ENCODE measurements at regions not wholly inside any gene's neighbourhood (a gene's known extent, or its start where the extent isn't known, plus 50 kb on each side); places are given as distances from the start of the nearest gene placed in this dataset.

GRCh38 chr14:71474301-71475265 lies 457.6 kb upstream of the RGS6 start:
- no peak for DNase-seq (ENCODE audit: insufficient read length, low spot score)
- FAIRE-seq = peak; percentile 88

- FAIRE-seq (peak; percentile 93), DNase-seq (ENCODE audit: insufficient read length, low spot score) (no peak)
Observed at GRCh38 chr14:71475916-71476315, 456.3 kb upstream of the RGS6 start.

DNA sequence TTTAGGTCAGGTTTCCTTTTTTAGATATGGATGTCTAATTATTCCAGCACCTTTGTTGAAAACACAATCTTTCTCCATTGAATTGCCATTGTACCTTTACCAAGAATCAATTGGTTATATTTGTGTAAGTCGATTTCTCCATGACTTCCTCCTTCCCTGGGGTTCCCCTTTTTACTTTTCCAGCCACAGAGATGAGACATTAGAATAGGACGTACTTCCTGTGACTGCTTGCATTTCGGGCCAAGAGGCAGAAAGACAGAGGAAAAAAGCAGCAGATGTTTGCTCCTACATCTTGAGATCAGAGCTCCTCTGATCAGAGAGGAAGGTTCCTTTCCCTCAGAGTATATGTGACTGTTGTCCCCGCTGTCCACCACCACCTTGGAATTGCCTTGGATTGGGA lies 453.7 kb upstream of the RGS6 start:
- FAIRE-seq (peak; percentile 74), DNase-seq (ENCODE audit: insufficient read length, low spot score) (no peak)

- no peak for FAIRE-seq
Observed at GRCh38 chr14:71481021-71481654, 451.1 kb upstream of the RGS6 start.

GRCh38 chr14:71482671-71483070 lies 449.6 kb upstream of the RGS6 start:
- FAIRE-seq (peak; percentile 51), DNase-seq (ENCODE audit: insufficient read length, low spot score) (no peak)

More at GRCh38 chr14:71481021-71481654, 451.1 kb upstream of the RGS6 start:
- DNase-seq (ENCODE audit: insufficient read length, low spot score) = no peak

GRCh38 chr14:71483154-71483553 lies 449.1 kb upstream of the RGS6 start:
- FAIRE-seq = peak; percentile 54

DNA sequence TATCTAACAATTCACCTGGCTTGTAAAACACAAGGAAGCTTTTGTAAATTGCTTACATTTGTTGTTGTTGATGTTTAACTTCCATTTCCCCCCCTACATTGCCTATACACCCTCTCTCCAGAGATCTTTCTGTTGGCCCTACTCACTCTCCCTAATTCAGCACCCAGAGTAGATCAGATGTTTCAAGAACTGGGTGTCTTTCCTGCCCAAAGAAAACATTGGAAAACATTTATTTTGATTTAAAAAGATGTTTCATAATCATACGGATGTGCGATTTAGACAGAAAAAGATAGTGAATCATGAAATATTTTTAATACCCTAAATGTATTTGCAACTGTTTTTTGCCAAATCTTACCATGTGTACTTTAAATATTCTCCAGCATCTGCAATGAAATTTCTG lies 446.4 kb upstream of the RGS6 start:
- FAIRE-seq (peak; percentile 62), DNase-seq (ENCODE audit: insufficient read length, low spot score) (no peak)

More at GRCh38 chr14:71483154-71483553, 449.1 kb upstream of the RGS6 start:
- DNase-seq (ENCODE audit: insufficient read length, low spot score) = no peak

- FAIRE-seq = no peak
- DNase-seq (ENCODE audit: insufficient read length, low spot score) = no peak
Observed at GRCh38 chr14:71486279-71486678, 445.9 kb upstream of the RGS6 start.

DNA sequence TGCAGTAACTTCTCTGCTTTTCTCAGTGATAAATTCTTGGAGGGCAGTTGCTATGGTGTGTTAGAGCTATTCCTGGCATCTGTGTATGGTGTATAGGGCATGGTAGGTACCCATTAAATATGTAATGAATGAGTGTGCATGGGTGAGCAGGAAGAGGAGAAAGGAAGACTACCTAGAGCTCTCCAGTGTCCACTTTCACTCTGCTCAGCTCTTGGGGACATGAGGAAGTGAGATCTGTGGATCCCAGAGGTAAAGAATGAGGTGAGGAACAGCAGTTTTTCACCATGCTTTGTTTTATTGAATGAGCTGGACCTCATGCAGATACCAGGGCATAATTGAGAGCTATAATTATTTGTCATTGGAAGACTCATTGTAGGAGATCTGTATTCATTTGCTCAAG lies 444.8 kb upstream of the RGS6 start:
- DNase-seq (ENCODE audit: insufficient read length, low spot score) (no peak), FAIRE-seq (peak; percentile 92)

DNA sequence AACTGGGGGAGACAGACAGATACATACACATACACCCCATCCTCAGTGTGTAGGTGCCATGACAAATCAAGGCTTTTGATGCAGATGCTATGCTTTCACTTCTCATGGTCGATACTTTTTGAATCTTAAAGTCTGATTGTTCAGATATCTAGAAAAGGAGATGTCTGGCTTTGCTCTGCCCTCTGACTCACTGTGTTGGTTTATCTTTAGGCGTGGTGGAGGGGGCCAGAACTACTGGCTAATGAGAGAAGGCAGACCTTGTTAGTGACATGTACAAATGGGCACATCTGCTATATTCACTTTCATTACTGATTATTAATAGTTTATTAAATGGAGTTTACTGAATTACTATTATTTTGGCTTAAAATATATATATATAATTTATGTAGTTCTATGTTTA lies 444.3 kb upstream of the RGS6 start:
- no peak for DNase-seq (ENCODE audit: insufficient read length, low spot score)
- FAIRE-seq = no peak

- peak; percentile 76 for FAIRE-seq
Observed at GRCh38 chr14:71488703-71489191, 443.5 kb upstream of the RGS6 start.

GRCh38 chr14:71489742-71490141 lies 442.5 kb upstream of the RGS6 start:
- DNase-seq (ENCODE audit: insufficient read length, low spot score) = no peak
- FAIRE-seq = peak; percentile 69

More at GRCh38 chr14:71488703-71489191, 443.5 kb upstream of the RGS6 start:
- DNase-seq (ENCODE audit: insufficient read length, low spot score) = no peak

- FAIRE-seq = peak; percentile 87
- no peak for DNase-seq (ENCODE audit: insufficient read length, low spot score)
Observed at GRCh38 chr14:71491931-71492330, 440.3 kb upstream of the RGS6 start.

GRCh38 chr14:71492346-71492745 lies 439.9 kb upstream of the RGS6 start:
- no peak for FAIRE-seq
- no peak for DNase-seq (ENCODE audit: insufficient read length, low spot score)

DNA sequence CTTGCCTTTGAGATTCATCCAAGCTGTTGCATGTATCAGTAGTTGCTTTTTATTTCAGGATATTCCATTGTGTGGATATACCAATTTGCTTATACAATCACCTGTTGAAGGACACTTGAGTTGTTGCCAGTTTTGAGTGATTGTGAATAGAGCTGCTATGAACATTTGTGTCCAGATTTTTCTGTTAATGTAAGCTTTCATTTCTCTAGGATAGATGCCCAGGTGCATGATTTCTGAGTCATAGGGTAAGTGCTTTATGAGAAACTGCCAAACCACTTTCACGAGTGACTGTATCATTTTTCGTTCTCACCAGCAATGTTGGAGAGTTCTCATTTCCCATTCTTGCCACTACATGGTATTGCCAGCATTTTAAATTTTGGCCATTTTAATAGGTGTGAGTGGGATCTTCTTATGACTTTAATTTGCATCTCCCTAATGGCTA lies 434.6 kb upstream of the RGS6 start:
- peak; percentile 38 for DNase-seq (ENCODE audit: insufficient read length, low spot score)
- peak; percentile 98 for FAIRE-seq

- FAIRE-seq = no peak
- DNase-seq (ENCODE audit: insufficient read length, low spot score) = no peak
Observed at GRCh38 chr14:71498212-71498611, 434.0 kb upstream of the RGS6 start.

DNA sequence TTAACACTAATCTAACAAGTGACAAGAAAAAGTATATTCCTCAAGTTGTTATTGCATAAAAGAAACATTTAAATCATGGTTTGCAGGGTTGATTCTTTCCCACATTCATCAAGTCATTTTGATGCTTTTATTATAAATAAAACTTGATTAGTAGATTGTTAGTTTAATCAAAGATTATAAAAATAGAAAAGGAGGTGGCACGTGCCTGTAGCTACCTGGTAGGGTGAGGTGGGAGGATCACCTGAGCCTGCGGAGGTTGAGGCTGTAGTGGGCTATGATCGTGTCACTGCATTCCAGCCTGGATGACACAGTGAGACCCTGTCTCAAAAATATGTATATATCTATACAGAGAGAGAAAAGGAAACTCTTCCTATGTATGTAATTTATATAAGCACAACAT lies 433.2 kb upstream of the RGS6 start:
- no peak for DNase-seq (ENCODE audit: insufficient read length, low spot score)
- peak; percentile 60 for FAIRE-seq

- peak; percentile 65 for FAIRE-seq
Observed at GRCh38 chr14:71507681-71508080, 424.5 kb upstream of the RGS6 start.

DNA sequence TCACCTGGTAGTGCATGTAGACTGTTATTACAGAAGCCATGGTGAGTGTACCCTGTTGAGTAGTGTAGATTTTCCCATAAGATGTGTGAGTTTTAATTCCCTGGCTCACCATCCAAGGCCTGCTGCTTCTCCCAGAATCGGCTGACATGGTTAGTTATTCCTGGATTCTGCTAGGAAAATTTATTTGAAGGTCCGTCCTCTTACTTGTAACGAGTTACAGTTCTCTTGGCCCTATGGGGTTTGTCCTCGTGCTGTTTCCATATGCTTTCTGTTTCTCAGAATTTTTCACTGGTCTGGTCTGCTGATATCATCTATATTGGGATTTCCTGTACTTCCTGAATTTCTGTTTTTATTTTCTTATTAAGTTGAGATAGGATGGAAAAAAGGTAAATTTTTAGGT lies 423.3 kb upstream of the RGS6 start:
- DNase-seq (ENCODE audit: insufficient read length, low spot score) = no peak
- peak; percentile 81 for FAIRE-seq

More at GRCh38 chr14:71507681-71508080, 424.5 kb upstream of the RGS6 start:
- no peak for DNase-seq (ENCODE audit: insufficient read length, low spot score)

DNA sequence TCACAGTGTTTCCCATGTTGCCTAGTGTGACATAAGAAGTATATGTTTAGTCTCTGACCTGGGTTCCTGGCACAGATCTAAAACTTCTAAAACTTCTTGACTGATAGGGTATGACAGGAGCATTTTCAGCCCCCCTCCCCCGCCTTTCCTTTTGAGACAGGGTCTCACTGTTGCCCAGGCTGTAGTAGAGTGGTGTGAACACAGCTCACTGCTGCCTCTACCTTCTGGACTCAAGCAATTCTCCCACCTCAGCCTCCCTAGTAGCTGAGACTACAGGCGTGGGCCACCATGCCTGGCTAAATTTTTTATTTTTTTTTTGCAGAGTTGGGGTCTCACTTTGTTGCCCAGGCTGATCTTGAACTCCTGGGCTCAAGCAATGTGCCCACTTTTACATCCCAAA lies 421.1 kb upstream of the RGS6 start:
- no peak for FAIRE-seq
- DNase-seq (ENCODE audit: insufficient read length, low spot score) = no peak
